ENCODE measurements at regions not wholly inside any gene's neighbourhood (a gene's known extent, or its start where the extent isn't known, plus 50 kb on each side); places are given as distances from the start of the nearest gene placed in this dataset.

- TF ChIP-seq CTCF (IDR thresholded peaks at IDR 0.05; ENCODE audit: low read length) (no peak), EZH2 (IDR thresholded peaks at IDR 0.05; ENCODE audit: borderline replicate concordance, low read length) (no peak)
Measured at GRCh38 chr12:24373004-24373403, 423.5 kb upstream of the SOX5 start.
